HG02884 (cell line): ENCODE measurements at regions not wholly inside any gene's neighbourhood (a gene's known extent, or its start where the extent isn't known, plus 50 kb on each side); places are given as distances from the start of the nearest gene placed in this dataset.

Experiments
- ATAC-seq: cut with Tn5 transposase; IDR thresholded peaks from one replicate; pipeline ENCODE4 v1.9.1; 2021; ENCODE audit warnings: mild to moderate bottlenecking, moderate library complexity; ENCODE audit not compliant: unreplicated experiment

- no peak for ATAC-seq
Observed at GRCh38 chr9:105062222-105062855, 134.4 kb upstream of the ABCA1 start.

GRCh38 chr9:105064248-105065097 is 136.5 kb upstream of the ABCA1 start:
- no peak for ATAC-seq

GRCh38 chr9:105065098-105066088 is 137.4 kb upstream of the ABCA1 start:
- no peak for ATAC-seq

GRCh38 chr9:105066275-105066865 is 138.4 kb upstream of the ABCA1 start:
- no peak for ATAC-seq

GRCh38 chr9:105067895-105068580 is 140.1 kb upstream of the ABCA1 start:
- ATAC-seq: no peak

GRCh38 chr9:105069285-105069684 is 141.3 kb upstream of the ABCA1 start:
- ATAC-seq: no peak

GRCh38 chr9:105069696-105070095 is 141.7 kb upstream of the ABCA1 start:
- no peak for ATAC-seq

- ATAC-seq: no peak
Observed at GRCh38 chr9:105070176-105070575, 142.2 kb upstream of the ABCA1 start.

- no peak for ATAC-seq
Observed at GRCh38 chr9:105072476-105072875, 144.5 kb upstream of the ABCA1 start.

- ATAC-seq: no peak
Observed at GRCh38 chr9:105073147-105073546, 145.2 kb upstream of the ABCA1 start.

- ATAC-seq: no peak
Observed at GRCh38 chr9:105074491-105074890, 146.5 kb upstream of the ABCA1 start.

- ATAC-seq: no peak
Observed at GRCh38 chr9:105076729-105077128, 148.8 kb upstream of the ABCA1 start.

GRCh38 chr9:105079457-105079856 is 151.5 kb upstream of the ABCA1 start:
- no peak for ATAC-seq

- no peak for ATAC-seq
Observed at GRCh38 chr9:105082843-105083242, 154.9 kb upstream of the ABCA1 start.

- ATAC-seq: no peak
Observed at GRCh38 chr9:105083256-105083655, 155.3 kb upstream of the ABCA1 start.

GRCh38 chr9:105087910-105088898 is 156.2 kb upstream of the SLC44A1 start:
- ATAC-seq: no peak

GRCh38 chr9:105089874-105090273 is 154.6 kb upstream of the SLC44A1 start:
- no peak for ATAC-seq

- no peak for ATAC-seq
Observed at GRCh38 chr9:105091004-105091640, 153.3 kb upstream of the SLC44A1 start.

GRCh38 chr9:105093685-105094084 is 150.8 kb upstream of the SLC44A1 start:
- no peak for ATAC-seq
